GM21367 (cell line): ENCODE measurements at regions not wholly inside any gene's neighbourhood (a gene's known extent, or its start where the extent isn't known, plus 50 kb on each side); places are given as distances from the start of the nearest gene placed in this dataset.
"Not testable (repeated sequence)": the region's sequence is repeated elsewhere in the genome, so short reads cannot be mapped to it uniquely, and the experiment has no call there.

Source experiments
- ATAC-seq: cut with Tn5 transposase; IDR thresholded peaks from one replicate; pipeline ENCODE4 v1.9.1; 2021; ENCODE audit not compliant: unreplicated experiment

- no peak for ATAC-seq
Observed at GRCh38 chr1:48089356-48089891, 92.2 kb upstream of the TRABD2B start.

GRCh38 chr1:48084826-48085225 is 87.6 kb upstream of the TRABD2B start:
- ATAC-seq, result no peak

- ATAC-seq, result no peak
Observed at GRCh38 chr1:48082271-48082962, 85.2 kb upstream of the TRABD2B start.

- ATAC-seq, result no peak
Observed at GRCh38 chr1:48080331-48081255, 83.4 kb upstream of the TRABD2B start.

DNA sequence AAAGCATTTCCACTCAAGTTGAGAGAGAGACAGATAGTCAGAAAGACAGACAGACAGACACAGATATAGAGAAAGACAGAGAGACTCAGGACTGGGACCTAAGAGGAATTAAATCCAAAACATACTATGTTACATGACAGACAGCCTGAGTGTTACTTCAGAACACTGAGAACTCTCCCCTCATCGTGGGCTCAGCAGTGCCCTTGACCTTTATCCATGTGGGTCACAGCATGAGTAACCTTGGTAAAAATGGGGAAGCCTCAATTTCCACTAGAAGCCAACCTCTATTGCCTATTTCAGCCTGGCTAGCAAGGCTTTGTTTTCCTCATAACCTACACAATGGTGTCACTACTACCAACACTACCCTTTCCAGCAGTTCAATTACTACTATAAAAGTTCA is 81.9 kb upstream of the TRABD2B start:
- no peak for ATAC-seq

DNA sequence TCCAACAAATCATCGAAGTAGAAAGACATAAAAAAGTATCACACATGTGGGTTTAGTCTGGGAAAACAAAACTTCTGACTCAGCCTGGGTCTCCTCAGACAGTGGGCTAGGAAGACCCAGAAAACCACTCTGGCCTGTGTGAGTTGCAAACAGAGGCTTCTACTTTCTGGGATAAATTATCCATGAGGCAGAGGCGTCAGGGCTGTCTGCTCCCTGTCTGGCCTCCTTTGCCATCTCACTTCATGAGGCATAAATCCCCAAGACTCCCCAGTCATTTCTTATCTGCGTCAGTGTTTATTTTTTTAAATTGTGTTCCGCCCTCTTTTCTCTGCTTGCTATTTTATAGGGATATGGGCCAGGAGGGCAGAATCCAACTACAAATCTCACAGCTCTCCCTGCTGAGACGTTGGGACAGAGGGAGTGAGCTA is 80.6 kb upstream of the TRABD2B start:
- ATAC-seq, result no peak

DNA sequence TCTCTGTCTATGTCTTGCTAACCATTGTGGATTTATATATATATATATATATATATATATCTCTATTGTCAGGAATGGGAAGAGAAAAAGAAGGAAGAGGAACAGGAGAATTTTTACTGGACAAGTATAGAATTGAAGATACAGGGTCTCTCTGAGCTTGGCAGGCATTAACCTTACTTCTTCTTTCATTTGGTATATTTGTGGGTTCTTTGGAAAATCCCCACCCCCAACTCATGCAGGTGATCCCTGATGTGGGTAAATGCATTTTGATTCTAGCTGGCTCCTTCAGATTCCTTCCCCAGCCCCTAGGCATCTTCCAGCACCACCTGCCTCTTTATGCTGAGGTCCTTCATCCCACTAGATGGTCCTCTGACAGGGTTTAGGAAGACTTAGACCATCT is 78.8 kb upstream of the TRABD2B start:
- no peak for ATAC-seq

- ATAC-seq, result no peak
Observed at GRCh38 chr1:48073798-48074530, 76.8 kb upstream of the TRABD2B start.

- no peak for ATAC-seq
Observed at GRCh38 chr1:48071513-48071912, 74.3 kb upstream of the TRABD2B start.

GRCh38 chr1:48070396-48070750 is 73.2 kb upstream of the TRABD2B start:
- ATAC-seq, result no peak

- ATAC-seq, result no peak
Observed at GRCh38 chr1:48069662-48070395, 72.6 kb upstream of the TRABD2B start.

DNA sequence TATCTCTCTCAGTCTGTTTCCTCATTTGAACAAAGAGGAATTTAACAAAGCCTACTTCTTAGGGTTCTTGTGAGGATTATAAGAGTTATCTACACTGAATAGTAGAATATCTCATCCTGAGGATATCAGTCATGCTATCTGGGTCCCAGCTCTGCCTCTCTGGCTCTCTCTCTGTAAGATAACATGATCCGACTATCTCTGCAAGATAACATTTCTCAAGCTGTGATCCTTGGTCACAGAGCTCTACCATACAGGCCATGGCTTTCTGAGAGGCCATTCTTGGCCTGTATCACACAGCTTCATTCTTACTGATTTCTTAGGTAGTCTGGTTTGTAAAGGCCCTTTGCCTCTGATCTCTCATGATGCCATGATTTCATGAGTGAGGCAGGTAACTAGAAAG is 71.0 kb upstream of the TRABD2B start:
- no peak for ATAC-seq

- ATAC-seq, result no peak
Observed at GRCh38 chr1:48066936-48067335, 69.8 kb upstream of the TRABD2B start.

DNA sequence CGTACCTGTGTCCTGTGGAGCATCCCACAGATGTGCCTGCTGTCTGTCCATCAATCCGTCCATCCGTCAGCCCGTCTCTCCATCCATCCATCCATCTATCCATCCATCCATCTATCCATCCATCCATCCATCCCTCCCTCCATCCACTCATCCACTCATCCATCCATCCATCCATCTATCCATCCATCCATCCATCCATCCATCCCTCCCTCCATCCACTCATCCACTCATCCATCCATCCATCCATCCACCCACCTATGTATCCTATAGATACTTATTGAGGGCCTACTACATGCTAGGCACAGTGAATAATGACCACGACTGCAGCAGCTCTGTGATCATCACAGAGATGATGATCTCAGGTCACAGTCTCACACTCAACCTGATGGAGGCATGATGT is 67.5 kb upstream of the TRABD2B start:
- not testable (repeated sequence) for ATAC-seq

- no peak for ATAC-seq
Observed at GRCh38 chr1:48062353-48062752, 65.2 kb upstream of the TRABD2B start.

DNA sequence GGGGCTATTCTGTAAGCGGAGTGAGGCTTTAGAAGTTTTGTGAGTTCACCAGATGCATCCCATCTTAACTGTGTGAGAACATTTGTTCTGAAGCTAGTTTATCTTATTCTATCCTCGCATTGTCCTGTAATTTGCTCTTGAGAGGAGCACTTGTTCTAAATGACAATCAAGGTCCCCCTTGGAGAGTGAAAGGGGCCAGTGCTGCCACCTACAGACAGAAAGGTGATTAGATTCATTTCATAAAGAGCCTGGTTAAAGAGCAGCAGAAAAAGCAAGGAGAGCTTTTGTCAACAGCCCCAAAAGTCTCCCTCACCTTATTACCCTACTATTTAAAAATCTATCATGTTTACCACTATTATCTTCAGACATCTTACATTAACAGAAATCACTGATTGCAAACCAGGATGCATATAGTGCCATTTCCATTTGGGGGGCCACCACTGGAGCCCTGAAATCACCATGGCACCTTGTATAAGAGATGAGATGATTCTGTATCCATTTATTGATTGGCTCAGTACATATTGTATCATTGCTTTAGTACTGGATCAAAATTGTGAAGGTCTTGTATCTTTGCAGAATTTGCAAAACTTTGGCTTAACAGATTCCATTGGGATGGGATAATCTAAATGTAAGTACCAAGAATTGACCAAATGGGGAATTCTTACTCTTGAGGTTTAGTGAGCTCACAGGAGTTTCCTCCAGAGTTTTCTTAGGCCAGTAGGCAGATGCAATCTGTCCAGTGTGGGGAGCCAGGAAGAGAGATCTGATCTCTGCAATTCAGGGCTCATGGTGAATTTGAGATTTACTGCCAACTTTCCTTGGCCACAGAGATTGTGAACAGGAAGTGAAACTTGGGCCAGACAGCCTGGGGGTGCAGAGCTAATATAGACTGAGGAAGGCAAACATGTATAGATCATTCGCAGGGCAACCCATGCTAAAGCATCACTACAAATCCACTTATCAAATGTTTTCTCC is 64.3 kb upstream of the TRABD2B start:
- ATAC-seq, result peak; percentile 72

GRCh38 chr1:48059289-48059688 is 62.1 kb upstream of the TRABD2B start:
- no peak for ATAC-seq

DNA sequence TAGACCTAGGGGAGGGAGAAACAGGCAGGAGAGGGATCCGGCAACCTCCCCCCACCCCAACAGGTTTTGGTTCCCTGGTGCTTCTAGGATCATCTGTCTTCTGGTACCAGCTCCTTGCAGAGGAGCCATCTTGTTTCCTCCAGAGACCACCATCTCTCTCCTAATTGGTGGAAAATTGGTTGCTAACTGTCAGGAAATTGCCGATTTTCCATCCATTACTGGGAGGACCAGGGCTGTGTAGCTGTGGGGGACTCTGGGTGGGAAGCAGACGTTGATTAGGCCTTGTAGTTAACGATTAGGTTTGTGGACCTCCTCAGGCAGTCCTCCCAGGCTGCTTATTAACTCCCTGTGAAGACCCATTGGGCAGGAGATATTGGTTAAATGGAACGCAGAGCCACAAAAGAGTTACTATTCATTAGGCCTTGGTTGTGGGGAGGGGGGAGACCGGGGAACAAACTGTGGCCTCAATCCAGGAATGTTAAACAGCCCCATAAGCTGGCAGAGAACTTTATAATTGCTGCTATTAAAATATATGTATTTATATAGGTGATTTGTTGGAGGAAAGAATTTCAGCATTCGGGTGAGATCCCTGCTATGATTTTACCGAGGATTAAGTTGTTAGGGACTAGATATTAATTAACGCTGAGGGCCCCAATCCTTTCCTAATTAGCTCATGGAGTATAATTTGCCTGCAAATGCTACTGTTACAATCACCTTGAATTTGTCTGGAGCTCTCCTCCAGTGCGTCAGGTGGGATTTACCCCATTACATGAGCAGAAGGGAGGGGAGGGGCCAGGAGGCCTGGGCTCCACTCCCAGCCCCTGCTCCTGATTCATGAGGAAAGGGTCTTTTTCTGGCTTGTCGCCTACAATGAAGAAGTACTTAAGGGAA is 61.2 kb upstream of the TRABD2B start:
- no peak for ATAC-seq

DNA sequence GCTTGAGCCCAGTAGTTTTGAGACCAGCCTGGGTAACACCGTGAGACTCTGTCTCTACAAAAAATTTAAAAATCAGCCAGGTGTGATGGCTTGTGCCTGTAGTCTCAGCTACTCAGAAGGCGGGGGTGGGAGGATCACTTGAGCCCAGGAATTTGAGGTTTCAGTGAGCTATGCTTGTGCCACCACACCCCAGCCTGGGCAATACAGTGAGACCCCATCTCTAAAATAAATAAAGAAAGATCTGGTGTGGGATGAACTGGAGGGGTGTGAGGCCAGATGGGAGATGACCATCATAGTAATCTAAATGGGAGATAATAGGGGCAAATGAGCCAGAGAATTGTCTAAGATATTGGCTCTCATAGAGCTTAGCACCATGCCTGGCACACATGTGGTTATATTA is 60.1 kb upstream of the TRABD2B start:
- ATAC-seq, result no peak
